OCI-LY3 (cell line): ENCODE measurements at regions not wholly inside any gene's neighbourhood (a gene's known extent, or its start where the extent isn't known, plus 50 kb on each side); places are given as distances from the start of the nearest gene placed in this dataset.

ENCODE experiments used
- EZH2phosphoT487 ChIP-seq: fragments of 200-600 bp; shearing (Covaris generic); IDR thresholded peaks from 2 replicates; pipeline ENCODE4 v1.6.1; 2018; ENCODE audit warnings: antibody characterized with exemption, mixed run types, low read depth
- TF ChIP-seq, protein P1 (sequence below): fragments of 200-600, 300-600 bp; sonication (generic); IDR thresholded peaks from 2 replicates; pipeline ENCODE4 v1.5.1; 2014; ENCODE audit warnings: antibody characterized with exemption, low read length, low read depth

GRCh38 chr18:24924066-24924716, 427.8 kb downstream of the ZNF521 start:
- TF ChIP-seq EZH2phosphoT487 = no peak
- TF ChIP-seq, protein P1, sequence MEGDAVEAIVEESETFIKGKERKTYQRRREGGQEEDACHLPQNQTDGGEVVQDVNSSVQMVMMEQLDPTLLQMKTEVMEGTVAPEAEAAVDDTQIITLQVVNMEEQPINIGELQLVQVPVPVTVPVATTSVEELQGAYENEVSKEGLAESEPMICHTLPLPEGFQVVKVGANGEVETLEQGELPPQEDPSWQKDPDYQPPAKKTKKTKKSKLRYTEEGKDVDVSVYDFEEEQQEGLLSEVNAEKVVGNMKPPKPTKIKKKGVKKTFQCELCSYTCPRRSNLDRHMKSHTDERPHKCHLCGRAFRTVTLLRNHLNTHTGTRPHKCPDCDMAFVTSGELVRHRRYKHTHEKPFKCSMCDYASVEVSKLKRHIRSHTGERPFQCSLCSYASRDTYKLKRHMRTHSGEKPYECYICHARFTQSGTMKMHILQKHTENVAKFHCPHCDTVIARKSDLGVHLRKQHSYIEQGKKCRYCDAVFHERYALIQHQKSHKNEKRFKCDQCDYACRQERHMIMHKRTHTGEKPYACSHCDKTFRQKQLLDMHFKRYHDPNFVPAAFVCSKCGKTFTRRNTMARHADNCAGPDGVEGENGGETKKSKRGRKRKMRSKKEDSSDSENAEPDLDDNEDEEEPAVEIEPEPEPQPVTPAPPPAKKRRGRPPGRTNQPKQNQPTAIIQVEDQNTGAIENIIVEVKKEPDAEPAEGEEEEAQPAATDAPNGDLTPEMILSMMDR = no peak
